HG03196 (cell line): ENCODE measurements at regions not wholly inside any gene's neighbourhood (a gene's known extent, or its start where the extent isn't known, plus 50 kb on each side); places are given as distances from the start of the nearest gene placed in this dataset.
"Not testable (repeated sequence)": the region's sequence is repeated elsewhere in the genome, so short reads cannot be mapped to it uniquely, and the experiment has no call there.

Source experiments
- ATAC-seq: cut with Tn5 transposase; IDR thresholded peaks from one replicate; pipeline ENCODE4 v1.9.1; 2021; ENCODE audit not compliant: unreplicated experiment

DNA sequence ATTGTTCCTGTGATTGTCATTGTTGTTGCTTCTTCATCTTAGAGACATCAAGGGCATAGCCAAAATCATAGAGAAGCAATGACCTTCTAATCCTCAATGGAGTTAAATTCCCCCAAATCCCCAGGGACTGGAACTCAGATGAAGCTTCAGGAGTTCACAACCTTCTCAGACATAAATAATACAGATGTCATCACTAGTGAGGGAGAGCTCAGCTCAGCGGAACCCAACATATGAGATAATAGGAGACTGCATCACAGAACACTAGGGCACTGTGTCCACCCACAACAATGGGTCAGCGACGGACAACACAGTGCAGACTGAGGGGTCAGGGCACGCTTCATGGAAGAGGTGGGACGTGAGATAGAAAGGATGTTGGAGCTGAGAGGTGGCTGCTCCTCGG is 1290.4 kb upstream of the TMEM132C start:
- no peak for ATAC-seq

GRCh38 chr12:126979564-126979963 is 1287.4 kb upstream of the TMEM132C start:
- not testable (repeated sequence) for ATAC-seq

DNA sequence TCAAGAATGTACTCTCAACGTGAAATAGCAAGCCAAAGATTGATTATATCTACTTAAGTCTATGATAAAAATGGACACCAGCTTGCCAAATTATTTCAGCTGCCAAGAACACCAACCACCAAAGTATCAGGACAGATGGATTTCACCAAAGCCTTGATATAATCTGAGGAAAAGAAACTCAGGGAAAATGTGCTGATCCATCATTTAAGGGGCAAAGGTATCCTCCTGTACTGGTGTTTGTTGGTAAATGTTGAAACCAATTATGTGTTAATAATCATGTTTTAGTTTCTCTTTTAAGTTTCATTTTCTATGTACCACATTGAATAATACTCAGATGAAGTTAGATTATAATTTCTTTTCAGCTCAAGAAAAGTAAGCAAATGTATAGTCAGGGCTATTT is 1284.3 kb upstream of the TMEM132C start:
- ATAC-seq: no peak

- not testable (repeated sequence) for ATAC-seq
Measured at GRCh38 chr12:126983735-126984134, 1283.2 kb upstream of the TMEM132C start.

- ATAC-seq: not testable (repeated sequence)
Measured at GRCh38 chr12:126985663-126986062, 1281.3 kb upstream of the TMEM132C start.

DNA sequence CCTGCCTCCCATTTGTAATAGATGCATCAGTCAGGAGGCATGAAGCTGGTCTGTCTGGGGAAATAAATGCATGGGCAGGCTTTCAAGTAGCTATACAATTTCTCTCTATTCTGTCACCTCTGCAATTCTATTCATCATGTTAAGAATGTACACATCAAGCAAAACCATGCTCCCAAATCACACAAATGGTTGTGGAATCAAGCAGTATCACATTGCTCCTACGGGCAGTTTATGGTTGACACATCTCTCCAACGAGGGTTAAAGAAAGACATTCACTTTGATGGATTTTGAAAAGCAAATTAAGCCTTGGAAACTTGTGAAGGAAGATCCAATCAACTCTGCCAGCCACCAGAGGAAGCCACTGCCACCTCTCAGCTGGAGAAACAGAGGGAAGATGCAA is 1277.4 kb upstream of the TMEM132C start:
- ATAC-seq: no peak

GRCh38 chr12:126993898-126994297 is 1273.1 kb upstream of the TMEM132C start:
- ATAC-seq: no peak

- ATAC-seq: no peak
Measured at GRCh38 chr12:126994599-126994998, 1272.4 kb upstream of the TMEM132C start.

DNA sequence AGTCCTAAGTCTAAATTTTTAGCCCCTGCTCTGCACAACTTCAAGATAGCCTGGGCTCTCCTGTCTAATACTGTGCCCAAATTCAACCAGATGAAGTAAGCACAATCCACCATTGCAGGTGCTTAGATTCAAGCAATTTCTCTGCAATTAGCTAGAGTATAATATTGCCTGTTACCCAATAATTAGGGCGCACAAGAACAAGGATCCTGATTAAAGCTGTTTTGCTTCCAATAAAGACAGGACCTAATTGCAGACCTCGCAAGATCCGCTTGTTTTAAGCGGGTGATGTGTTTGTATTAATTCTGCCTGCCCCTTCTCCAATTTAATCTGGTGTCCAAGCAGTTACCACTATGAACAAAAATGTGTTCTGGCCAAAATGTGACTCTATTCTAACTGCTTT is 1268.9 kb upstream of the TMEM132C start:
- ATAC-seq: no peak

DNA sequence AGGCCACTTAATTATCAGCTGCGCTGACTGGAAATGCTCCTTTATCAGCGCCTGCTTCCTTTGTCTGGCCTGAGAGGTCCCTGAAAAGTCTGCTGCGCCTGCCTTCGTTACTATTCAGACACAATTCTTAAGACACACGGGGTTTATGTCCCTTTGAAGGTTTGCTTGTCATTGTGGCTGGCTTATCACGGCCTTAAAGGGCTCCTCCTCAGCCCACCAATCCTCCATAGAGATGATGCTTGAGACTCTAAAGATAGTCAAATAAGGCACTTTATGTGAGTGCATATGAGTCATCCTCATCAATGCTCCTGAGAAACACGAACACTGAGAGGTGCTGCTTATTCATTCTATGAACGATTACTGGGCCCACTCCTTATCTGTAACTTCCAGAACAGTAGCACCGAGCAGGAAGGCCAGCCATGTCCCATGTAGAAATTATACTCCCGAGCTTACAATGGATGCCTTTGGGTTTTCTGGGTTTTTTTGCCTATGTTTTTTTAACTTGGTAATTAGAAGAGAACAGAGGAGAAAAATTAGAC is 1268.2 kb upstream of the TMEM132C start:
- ATAC-seq: no peak

DNA sequence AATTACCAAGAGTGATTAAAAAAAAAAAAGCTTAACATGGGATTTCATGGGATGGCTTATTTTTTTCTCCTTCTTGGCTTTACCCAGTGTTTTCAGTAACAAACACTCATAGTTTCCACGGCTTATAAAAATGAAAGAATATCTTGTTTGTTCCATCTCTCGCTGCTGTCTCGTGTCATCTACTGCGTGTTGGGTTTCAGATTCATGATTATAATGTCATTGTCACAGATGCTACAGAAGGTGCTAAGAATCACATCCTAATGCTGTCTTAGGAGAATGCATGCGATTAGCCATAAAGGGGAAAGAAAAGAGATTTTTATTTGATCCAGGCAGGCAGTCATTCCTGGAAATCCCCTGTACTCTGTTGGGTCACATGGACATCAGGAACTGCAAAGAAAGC is 1267.6 kb upstream of the TMEM132C start:
- no peak for ATAC-seq

- no peak for ATAC-seq
Measured at GRCh38 chr12:127005406-127005805, 1261.6 kb upstream of the TMEM132C start.

- no peak for ATAC-seq
Measured at GRCh38 chr12:127006972-127007371, 1260.0 kb upstream of the TMEM132C start.

DNA sequence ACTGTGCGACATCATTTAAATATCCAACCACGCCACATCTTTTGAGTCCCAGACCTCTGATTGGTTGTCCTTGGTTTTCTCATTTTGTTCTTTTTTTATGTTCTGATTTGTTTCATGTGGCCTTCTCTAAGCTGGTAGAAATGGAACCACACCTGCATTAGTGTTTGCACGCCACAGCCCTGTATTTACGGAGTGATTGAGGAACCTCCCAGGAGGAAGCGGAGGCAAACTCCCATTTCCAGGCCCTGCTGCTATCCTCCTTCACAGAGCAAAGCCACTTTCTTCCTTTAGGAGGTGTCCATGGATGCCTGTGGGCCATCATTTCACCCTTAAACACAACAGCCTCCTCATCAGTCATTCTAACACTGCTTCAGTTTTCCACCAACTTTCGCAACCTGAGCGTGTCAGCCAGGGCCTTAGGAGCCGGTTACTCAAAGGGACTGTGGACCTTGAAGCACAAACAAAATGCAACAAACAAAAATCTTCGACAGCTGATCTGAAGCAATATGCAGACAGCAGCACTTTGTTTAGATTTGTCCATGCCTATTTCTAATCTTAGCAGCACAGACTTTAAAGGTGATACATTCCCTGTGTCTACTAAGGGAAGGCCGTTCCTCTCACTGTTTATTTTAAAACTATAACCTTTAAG is 1258.1 kb upstream of the TMEM132C start:
- ATAC-seq: no peak

DNA sequence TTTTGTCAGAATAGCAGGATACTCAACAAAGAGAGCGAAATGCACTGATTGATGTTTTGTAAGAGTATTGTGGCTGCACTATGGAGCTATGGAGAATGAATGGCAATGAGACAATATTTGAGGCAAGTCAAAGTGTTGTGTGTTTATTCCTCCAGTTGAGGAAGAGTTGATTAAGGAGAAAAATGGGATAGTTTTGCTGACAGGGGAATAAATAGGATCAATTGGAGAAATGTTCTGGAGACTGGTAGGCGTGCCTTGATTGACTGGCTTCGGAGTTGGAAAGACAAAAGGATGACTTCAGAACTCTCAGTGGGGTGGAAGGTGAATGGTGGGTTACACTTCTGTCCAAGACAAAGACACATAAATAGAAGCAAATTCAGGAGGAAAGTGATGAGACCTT is 1254.9 kb upstream of the TMEM132C start:
- no peak for ATAC-seq

GRCh38 chr12:127013197-127013596 is 1253.8 kb upstream of the TMEM132C start:
- no peak for ATAC-seq

- no peak for ATAC-seq
Measured at GRCh38 chr12:127014079-127014478, 1252.9 kb upstream of the TMEM132C start.

GRCh38 chr12:127024791-127025190 is 1242.2 kb upstream of the TMEM132C start:
- ATAC-seq: no peak

GRCh38 chr12:127025545-127025944 is 1241.4 kb upstream of the TMEM132C start:
- ATAC-seq: no peak

DNA sequence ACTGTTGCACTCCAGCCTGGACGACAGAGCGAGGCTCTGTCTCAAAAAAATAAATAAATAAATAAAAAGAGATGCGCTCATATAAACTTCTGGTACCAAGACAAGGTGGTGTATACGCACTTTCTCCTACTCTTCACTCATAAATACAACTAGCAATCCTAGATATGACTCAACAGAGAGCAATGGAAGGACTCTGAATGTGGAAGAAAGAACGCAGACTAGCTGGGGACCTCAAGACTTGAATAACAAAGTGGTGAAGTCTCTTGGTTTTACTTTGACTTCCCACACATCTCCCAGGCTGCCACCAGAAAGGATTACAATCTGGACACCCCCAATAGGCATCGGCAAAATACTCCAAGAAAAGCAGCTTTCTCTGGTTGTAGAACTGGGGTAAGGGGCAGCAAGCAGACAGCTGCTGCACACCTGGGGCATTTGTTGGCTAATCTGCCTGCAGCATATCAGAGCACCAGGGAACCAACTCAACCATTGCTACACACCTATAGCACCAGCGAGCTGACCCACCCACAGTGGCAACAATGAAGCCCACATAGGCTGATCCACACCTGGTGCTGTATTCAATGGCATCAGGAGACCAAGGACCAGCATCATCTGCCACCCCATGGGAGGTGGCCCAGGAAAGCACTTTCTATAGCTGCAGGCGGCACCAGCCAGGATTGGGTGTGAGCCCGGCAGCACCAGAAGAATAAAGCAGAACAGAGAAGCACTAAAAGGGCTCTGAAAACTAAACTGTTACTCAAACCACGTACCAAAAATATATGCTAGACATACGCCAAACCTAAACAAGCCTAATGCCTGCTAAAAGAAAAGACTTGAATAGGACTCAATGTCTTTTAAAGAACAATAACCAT is 1231.7 kb upstream of the TMEM132C start:
- ATAC-seq: no peak

DNA sequence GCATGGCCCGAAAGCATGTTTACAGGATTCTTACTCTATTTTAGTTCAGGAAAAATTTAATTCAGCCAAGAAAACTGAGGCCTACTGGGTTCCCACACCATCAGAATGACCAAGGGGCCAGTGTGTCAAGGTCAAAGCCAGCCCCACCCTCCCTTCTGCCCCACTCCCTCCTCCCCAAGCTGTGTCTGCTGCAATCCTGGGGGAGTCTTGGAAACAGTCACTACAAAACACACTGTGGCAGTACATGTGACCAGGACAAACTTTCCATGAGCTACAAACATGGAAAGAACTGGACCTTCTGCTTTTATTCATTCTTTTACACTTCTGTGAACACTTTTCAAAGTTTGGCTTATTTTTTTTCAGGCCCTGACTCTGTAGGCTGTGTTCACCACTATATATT is 1228.8 kb upstream of the TMEM132C start:
- ATAC-seq: no peak

GRCh38 chr12:127038761-127039160 is 1228.2 kb upstream of the TMEM132C start:
- no peak for ATAC-seq
